PC-9 (cell line): ENCODE measurements at regions not wholly inside any gene's neighbourhood (a gene's known extent, or its start where the extent isn't known, plus 50 kb on each side); places are given as distances from the start of the nearest gene placed in this dataset.

Experiments used
- BruUV-seq: library from RNA; stranded (reverse); fragments of 400-500 nt; replicated peaks from 2 replicates; lab custom pipeline; 2021; lab: Mats Ljungman, UMichigan
- CTCF ChIA-PET: fragments of 300-600 bp; sonication (Branson Sonifier 250); formaldehyde crosslinking; loops from one replicate; lab custom pipeline; 2022; ENCODE audit warnings: antibody characterized with exemption; lab: Charles Lee
- POLR2A ChIA-PET: fragments of 300-600 bp; sonication (Branson Sonifier 250); formaldehyde crosslinking; loops from one replicate; lab custom pipeline; 2022; ENCODE audit warnings: antibody characterized with exemption; ENCODE audit not compliant: unreplicated experiment; lab: Charles Lee
- DNase-seq, 2 experiments: peaks; one replicate each; pipeline versions ENCODE4 v3.0.0 to v3.0.0-alpha.2; 2015 to 2022; ENCODE audit warnings: mixed read lengths in 1 of 2
- H2AFZ ChIP-seq: fragments of 200-600 bp; sonication (generic); 2 replicates; pipeline ENCODE4 v1.8.1; 2017; ENCODE audit warnings: antibody characterized with exemption
- H3F3A ChIP-seq: fragments of 200-600 bp; sonication (generic); 2 replicates; pipeline ENCODE4 v1.8.1; 2017; ENCODE audit warnings: antibody characterized with exemption, mild to moderate bottlenecking, low read depth; ENCODE audit not compliant: insufficient read depth
- H3K27ac ChIP-seq: fragments of 200-600 bp; sonication (generic); 2 replicates; pipeline ENCODE4 v1.6.1; 2016; ENCODE audit warnings: mixed run types
- H3K27me3 ChIP-seq: fragments of 200-600 bp; sonication (generic); 2 replicates; pipeline ENCODE4 v1.6.1; 2016; ENCODE audit warnings: low read depth, mixed run types; ENCODE audit not compliant: insufficient read depth
- H3K36me3 ChIP-seq: fragments of 200-600 bp; sonication (generic); 2 replicates; pipeline ENCODE4 v1.6.1; 2016; ENCODE audit warnings: low read depth, mixed run types
- H3K4me1 ChIP-seq: fragments of 200-600 bp; sonication (generic); replicated peaks from 2 replicates; pipeline ENCODE4 v1.6.1; 2016; ENCODE audit warnings: mixed run types; ENCODE audit not compliant: insufficient read depth
- H3K4me2 ChIP-seq: fragments of 200-600 bp; sonication (generic); 2 replicates; pipeline ENCODE4 v1.6.1; 2017; ENCODE audit warnings: mixed run types
- H3K4me3 ChIP-seq: fragments of 200-600 bp; sonication (generic); 2 replicates; pipeline ENCODE4 v1.6.1; 2016; ENCODE audit warnings: mixed run types
- H3K79me2 ChIP-seq: fragments of 200-600 bp; sonication (generic); 2 replicates; pipeline ENCODE4 v1.6.1; 2017; ENCODE audit warnings: low read depth, mixed run types
- H3K9me2 ChIP-seq: fragments of 200-600 bp; sonication (generic); 2 replicates; pipeline ENCODE4 v1.8.1; 2017; ENCODE audit warnings: mild to moderate bottlenecking; ENCODE audit not compliant: insufficient read depth
- H3K9me3 ChIP-seq: fragments of 200-600 bp; sonication (generic); 2 replicates; pipeline ENCODE4 v1.8.1; 2016; ENCODE audit warnings: low read depth; ENCODE audit not compliant: insufficient read depth
- H4K20me1 ChIP-seq: fragments of 200-600 bp; sonication (generic); 2 replicates; pipeline ENCODE4 v1.8.1; 2017; ENCODE audit not compliant: insufficient read depth
- CTCF ChIP-seq: fragments of 200-600 bp; sonication (generic); conservative IDR thresholded peaks from 2 replicates; pipeline ENCODE4 v1.6.1; 2017; ENCODE audit warnings: mixed run types, antibody characterized with exemption, mild to moderate bottlenecking, moderate library complexity
- EZH2 ChIP-seq: fragments of 200-600 bp; sonication (generic); IDR thresholded peaks from 2 replicates; pipeline ENCODE4 v1.8.0; 2017; ENCODE audit warnings: antibody characterized with exemption, low read depth
- intact Hi-C: fragments of 100-400 bp; cut with micrococcal nuclease; formaldehyde crosslinking; loops from one replicate; pipeline ENCODE4 v1.10.0; 2022; ENCODE audit not compliant: unreplicated experiment

- no peak for DNase-seq
- H3K27ac ChIP-seq = no peak overlapping the region
- no peaks in the 10 kb centered on the region for H3K4me1 ChIP-seq
- H3K9me2 ChIP-seq = no peaks in the 10 kb centered on the region
- H3K36me3 ChIP-seq = no peaks in the 10 kb centered on the region
- no peaks in the 10 kb centered on the region for H3K79me2 ChIP-seq
- H3K4me3 ChIP-seq = no peak overlapping the region
- no peak overlapping the region for H3K4me2 ChIP-seq
- intact Hi-C loops = no loop called here
- H3K27me3 ChIP-seq = no peaks in the 10 kb centered on the region
- no peaks in the 10 kb centered on the region for H4K20me1 ChIP-seq
- BruUV-seq = no TSS peak
- no peaks in the 10 kb centered on the region for H3F3A ChIP-seq
- H2AFZ ChIP-seq = no peak overlapping the region
- ChIA-PET CTCF (no interaction called here), POLR2A (no interaction called here)
- TF ChIP-seq EZH2 = no peak
- TF ChIP-seq CTCF = no peak
- H3K9me3 ChIP-seq = no peaks in the 10 kb centered on the region
These were observed 230.8 kb upstream of the NRP1 start for GRCh38 chr10:33565231-33565630.

- intact Hi-C loops = no loop called here
- no peak overlapping the region for H3K27ac ChIP-seq
- no peak for TF ChIP-seq CTCF
- no peak for TF ChIP-seq EZH2
- H3K9me2 ChIP-seq = no peaks in the 10 kb centered on the region
- ChIA-PET POLR2A (interaction anchor here (0.7 kb wide), 1 partner anchor 32 kb away, joined by 3 read pairs; no protein-coding TSS in a partner anchor), CTCF (no interaction called here)
- H3K9me3 ChIP-seq = no peaks in the 10 kb centered on the region
- H4K20me1 ChIP-seq = no peaks in the 10 kb centered on the region
- DNase-seq = peak; percentile 40 to 52
- H3F3A ChIP-seq = no peaks in the 10 kb centered on the region
- H3K4me2 ChIP-seq = 0 out of 2 replicates have a peak overlapping the region, but pooled peaks have one; percentile 16
- H2AFZ ChIP-seq = no peak overlapping the region
- no peaks in the 10 kb centered on the region for H3K27me3 ChIP-seq
- peaks cover 8% of the 10 kb centered on the region; the same call in 1 of the 2 replicates for H3K4me1 ChIP-seq
- no peak overlapping the region for H3K4me3 ChIP-seq
- no TSS peak for BruUV-seq
- H3K36me3 ChIP-seq = no peaks in the 10 kb centered on the region
- no peaks in the 10 kb centered on the region for H3K79me2 ChIP-seq
These were observed 224.6 kb upstream of the NRP1 start for GRCh38 chr10:33559105-33559504.

GRCh38 chr10:33557313-33557712 is 222.8 kb upstream of the NRP1 start:
- H3K27me3 ChIP-seq = no peaks in the 10 kb centered on the region
- no peaks in the 10 kb centered on the region for H4K20me1 ChIP-seq
- no peak overlapping the region for H3K4me3 ChIP-seq
- POLR2A ChIA-PET = no interaction called here
- H3K4me2 ChIP-seq = no peak overlapping the region
- H3K79me2 ChIP-seq = no peaks in the 10 kb centered on the region
- no peaks in the 10 kb centered on the region for H3K9me3 ChIP-seq
- intact Hi-C loops = no loop called here
- no peak for TF ChIP-seq EZH2
- TF ChIP-seq CTCF = no peak
- no peaks in the 10 kb centered on the region for H3K9me2 ChIP-seq
- CTCF ChIA-PET = no interaction called here
- no peak for DNase-seq
- H3K4me1 ChIP-seq = peaks cover 8% of the 10 kb centered on the region; the same call in 1 of the 2 replicates
- no peaks in the 10 kb centered on the region for H3K36me3 ChIP-seq
- BruUV-seq = no TSS peak
- H2AFZ ChIP-seq = no peak overlapping the region
- H3K27ac ChIP-seq = no peak overlapping the region
- no peaks in the 10 kb centered on the region for H3F3A ChIP-seq
